Muscle of leg (tissue), 3 donors: ENCODE measurements at regions not wholly inside any gene's neighbourhood (a gene's known extent, or its start where the extent isn't known, plus 50 kb on each side); places are given as distances from the start of the nearest gene placed in this dataset.
A peak's percentile ranks its signal among the peaks of the same experiment; 100 is the strongest.
"Not testable (repeated sequence)": the region's sequence is repeated elsewhere in the genome, so short reads cannot be mapped to it uniquely, and the experiment has no call there.

Experiments
- DNase-seq: peaks from one replicate; pipeline ENCODE4 v3.0.0; 2013
- H3K27ac ChIP-seq: one replicate; pipeline ENCODE4 v1.5.1; 2013; ENCODE audit warnings: mild to moderate bottlenecking, low read length, control low read depth
- H3K27me3 ChIP-seq: one replicate; pipeline ENCODE4 v1.6.1; 2013; ENCODE audit warnings: low read length; ENCODE audit not compliant: control insufficient read depth, insufficient read depth
- H3K36me3 ChIP-seq: one replicate; pipeline ENCODE4 v1.6.1; 2013; ENCODE audit warnings: low read length; ENCODE audit not compliant: control insufficient read depth, insufficient read depth
- H3K4me1 ChIP-seq: one replicate; pipeline ENCODE4 v1.6.1; 2013; ENCODE audit warnings: low read length; ENCODE audit not compliant: control insufficient read depth, insufficient read depth
- H3K4me3 ChIP-seq: one replicate; pipeline ENCODE4 v1.5.1; 2013; ENCODE audit warnings: low read length, control low read depth
- H3K9me3 ChIP-seq: replicated peaks from 2 replicates; pipeline ENCODE4 v1.6.1; 2013; ENCODE audit warnings: low read depth, low read length; ENCODE audit not compliant: control insufficient read depth
- WGBS: methylation state at CpG from one replicate; pipeline ENCODE4 v1.1.5; 2013; ENCODE audit warnings: missing lambda C conversion rate; ENCODE audit not compliant: insufficient coverage; 5-methylcytosine and 5-hydroxymethylcytosine counted together

DNA sequence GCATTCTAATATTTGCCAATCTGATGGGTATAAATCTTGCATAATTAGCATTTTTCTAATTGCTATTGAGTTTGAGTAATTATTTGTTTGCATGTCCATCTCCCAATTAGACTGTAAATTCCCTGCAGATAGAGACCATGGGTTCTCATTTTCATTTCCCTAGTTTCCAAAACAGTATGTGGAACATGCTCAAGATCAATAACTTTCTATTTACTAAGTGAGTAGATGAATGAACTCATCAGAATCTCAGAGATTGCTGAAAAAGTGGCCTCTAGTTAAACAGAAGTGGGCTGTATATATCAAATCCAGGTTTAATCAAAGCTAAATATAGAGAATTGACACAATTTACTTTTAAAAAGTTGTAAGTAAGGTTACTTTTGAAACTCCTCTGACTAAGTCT is 138.0 kb upstream of the PGR start:
- no peak overlapping the region for H3K4me3 ChIP-seq
- DNase-seq, result no peak
- H3K27me3 ChIP-seq, result no peaks in the 10 kb centered on the region
- H3K36me3 ChIP-seq, result no peaks in the 10 kb centered on the region
- H3K4me1 ChIP-seq, result no peaks in the 10 kb centered on the region
- no peak overlapping the region for H3K27ac ChIP-seq
- no peaks in the 10 kb centered on the region for H3K9me3 ChIP-seq

DNA sequence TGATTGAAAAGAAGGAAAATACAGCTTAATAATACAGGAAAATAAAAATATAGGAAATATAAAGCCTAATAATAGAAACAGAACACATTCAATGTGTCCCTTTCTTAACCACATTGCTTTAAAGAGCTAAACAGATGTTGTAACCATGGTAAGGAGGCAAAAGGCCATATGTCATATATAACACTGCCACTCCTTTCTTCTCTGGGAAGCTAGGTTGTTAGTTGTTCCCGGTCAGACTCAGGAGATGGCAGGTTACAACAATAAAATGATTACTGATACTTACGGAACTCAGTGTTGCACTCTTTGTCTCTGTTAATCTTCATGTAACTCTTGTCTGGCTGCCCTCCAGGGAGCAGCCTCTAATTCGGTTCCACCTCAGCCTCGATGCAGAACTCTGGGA is 134.7 kb upstream of the PGR start:
- H3K27ac ChIP-seq, result no peak overlapping the region
- no peaks in the 10 kb centered on the region for H3K27me3 ChIP-seq
- 29% methylated on average over 1 of the region's 4 CpGs for WGBS
- H3K9me3 ChIP-seq, result no peaks in the 10 kb centered on the region
- no peak overlapping the region for H3K4me3 ChIP-seq
- DNase-seq, result peak; percentile 10
- H3K36me3 ChIP-seq, result no peaks in the 10 kb centered on the region
- no peaks in the 10 kb centered on the region for H3K4me1 ChIP-seq

DNA sequence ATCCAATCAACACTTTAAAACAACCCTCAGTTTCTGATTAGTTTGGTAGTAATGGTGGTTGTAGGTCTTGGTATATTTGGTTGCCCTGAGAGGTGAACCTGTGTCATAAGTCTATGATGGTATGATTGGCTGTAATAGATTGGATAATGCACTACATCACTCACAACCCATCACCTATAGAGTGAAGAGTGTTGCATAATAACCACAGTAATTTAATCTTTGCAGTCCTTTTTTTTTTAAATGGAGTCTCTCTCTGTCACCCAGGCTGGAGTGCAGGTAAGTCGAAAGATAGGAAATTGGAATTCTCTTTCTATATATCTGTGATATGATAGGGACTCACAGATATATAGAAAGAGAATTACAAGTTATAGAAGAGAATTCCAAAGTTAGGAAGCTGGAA is 133.4 kb upstream of the PGR start:
- H3K27me3 ChIP-seq, result no peaks in the 10 kb centered on the region
- DNase-seq, result no peak
- H3K9me3 ChIP-seq, result no peaks in the 10 kb centered on the region
- H3K4me1 ChIP-seq, result no peaks in the 10 kb centered on the region
- no peak overlapping the region for H3K4me3 ChIP-seq
- H3K36me3 ChIP-seq, result no peaks in the 10 kb centered on the region
- no CpG with 5 or more reads among the region's 1 CpG for WGBS
- H3K27ac ChIP-seq, result no peak overlapping the region

DNA sequence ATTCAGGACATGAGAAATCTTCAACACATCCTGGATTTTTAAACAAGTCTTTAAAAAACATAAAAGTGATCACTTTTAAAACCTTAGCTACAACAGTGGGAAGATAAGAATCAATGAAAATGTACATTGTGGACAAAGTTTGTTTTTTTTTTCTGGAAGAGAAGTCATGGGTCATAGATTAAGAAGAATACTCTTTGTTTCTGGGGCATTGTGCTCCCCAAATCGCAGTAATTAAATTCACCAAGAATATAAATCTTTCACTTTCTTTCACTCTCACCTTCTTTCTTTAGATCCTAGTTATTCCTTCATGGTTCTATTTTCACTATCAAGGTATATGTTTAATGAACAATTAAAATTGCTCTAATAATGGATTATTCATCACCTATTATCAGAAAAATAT is 132.6 kb upstream of the PGR start:
- Histone ChIP-seq H3K9me3 (no peaks in the 10 kb centered on the region), H3K27ac (no peak overlapping the region), H3K4me1 (no peaks in the 10 kb centered on the region), H3K27me3 (no peaks in the 10 kb centered on the region), H3K4me3 (no peak overlapping the region), H3K36me3 (no peaks in the 10 kb centered on the region)
- no peak for DNase-seq
- no CpG with 5 or more reads among the region's 1 CpG for WGBS

DNA sequence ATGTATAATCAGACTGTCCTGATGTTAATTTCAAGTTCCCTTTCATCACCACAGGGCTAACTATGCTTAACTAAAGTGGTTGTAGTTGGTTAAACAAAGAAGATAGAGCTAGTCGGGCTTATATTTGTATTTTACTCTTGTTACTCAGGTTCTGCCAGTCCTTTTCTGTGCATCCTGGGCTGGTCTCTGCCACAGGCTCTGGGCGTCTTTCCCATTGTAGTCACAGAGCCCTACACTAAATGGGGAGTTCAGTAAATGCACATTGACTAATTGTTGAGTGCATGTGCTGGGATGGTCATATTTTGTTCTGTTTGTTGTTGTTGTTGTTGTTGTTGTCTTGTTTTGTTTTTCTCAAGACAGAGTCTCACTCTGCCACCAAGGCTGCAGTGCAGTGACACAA is 125.4 kb upstream of the PGR start:
- Histone ChIP-seq H3K9me3 (no peaks in the 10 kb centered on the region), H3K27me3 (no peaks in the 10 kb centered on the region), H3K36me3 (no peaks in the 10 kb centered on the region), H3K4me3 (no peak overlapping the region), H3K4me1 (no peaks in the 10 kb centered on the region), H3K27ac (no peak overlapping the region)
- DNase-seq, result no peak
- WGBS, result no CpG with 5 or more reads among the region's 2 CpGs

DNA sequence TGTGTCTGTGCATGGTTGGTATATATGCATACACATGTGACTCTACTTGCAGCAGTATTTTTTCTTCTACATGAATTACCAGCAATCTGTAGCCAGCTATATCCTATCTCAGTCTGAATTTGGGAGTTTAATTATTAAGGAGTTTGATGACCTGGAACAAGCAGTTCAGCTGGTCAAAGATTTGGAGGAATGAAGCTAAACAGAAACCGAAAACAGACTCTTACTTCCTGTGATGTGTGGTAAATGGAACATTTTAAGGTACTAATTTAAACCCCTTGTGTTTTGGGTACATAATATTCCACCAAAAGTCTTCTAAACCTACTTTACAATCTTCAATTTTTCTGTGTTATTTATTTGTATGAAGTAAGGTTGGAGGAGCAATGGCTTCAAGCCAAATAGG is 124.4 kb upstream of the PGR start:
- Histone ChIP-seq H3K9me3 (no peaks in the 10 kb centered on the region), H3K36me3 (no peaks in the 10 kb centered on the region), H3K4me1 (no peaks in the 10 kb centered on the region), H3K4me3 (no peak overlapping the region), H3K27ac (no peak overlapping the region), H3K27me3 (no peaks in the 10 kb centered on the region)
- WGBS, result no CpG with 5 or more reads among the region's 1 CpG
- no peak for DNase-seq

DNA sequence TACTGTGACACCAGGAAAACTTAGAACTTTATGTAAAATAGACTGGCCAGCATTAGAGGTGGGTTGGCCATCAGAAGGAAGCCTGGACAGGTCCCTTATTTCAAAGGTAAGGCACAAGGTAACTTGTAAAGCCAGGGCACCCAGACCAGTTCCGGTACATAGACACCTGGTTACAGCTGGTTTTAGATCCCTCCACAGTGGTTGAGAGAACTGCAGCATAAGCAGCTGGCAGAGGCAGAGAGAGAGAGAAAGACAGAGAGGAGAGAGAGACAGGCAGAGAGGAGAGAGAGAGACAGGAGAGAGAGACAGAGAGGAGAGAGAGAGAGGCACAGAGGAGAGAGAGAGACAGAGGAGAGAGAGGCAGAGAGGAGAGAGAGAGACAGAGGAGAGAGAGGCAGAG is 116.0 kb upstream of the PGR start:
- not testable (repeated sequence) for H3K27ac ChIP-seq, H3K27me3 ChIP-seq, H3K4me1 ChIP-seq, DNase-seq, H3K4me3 ChIP-seq, H3K9me3 ChIP-seq, H3K36me3 ChIP-seq
- WGBS, result 73% methylated on average over 1 of the region's 1 CpG

DNA sequence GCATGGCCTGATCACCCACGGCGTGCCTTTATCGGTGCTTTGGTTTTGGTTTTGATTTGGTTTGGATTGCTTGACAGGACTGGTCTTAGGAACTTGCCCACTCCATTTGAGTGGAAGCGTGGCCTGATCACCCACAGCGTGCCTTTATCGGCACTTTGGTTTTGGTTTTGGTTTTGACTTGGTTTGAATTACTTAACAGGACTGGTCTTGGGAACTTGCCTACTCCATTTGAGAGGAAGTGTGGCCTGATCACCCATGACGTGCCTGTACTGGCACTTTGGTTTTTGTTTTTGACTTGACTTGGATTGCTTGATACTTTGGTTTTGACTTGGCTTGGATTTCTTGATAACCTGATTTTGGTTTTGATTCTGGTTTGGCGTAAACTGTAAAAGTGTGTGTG is 115.5 kb upstream of the PGR start:
- H3K27me3 ChIP-seq, H3K27ac ChIP-seq, H3K4me1 ChIP-seq, DNase-seq, H3K36me3 ChIP-seq, H3K4me3 ChIP-seq, H3K9me3 ChIP-seq: not testable (repeated sequence)
- WGBS, result 93% methylated on average over 5 of the region's 8 CpGs

DNA sequence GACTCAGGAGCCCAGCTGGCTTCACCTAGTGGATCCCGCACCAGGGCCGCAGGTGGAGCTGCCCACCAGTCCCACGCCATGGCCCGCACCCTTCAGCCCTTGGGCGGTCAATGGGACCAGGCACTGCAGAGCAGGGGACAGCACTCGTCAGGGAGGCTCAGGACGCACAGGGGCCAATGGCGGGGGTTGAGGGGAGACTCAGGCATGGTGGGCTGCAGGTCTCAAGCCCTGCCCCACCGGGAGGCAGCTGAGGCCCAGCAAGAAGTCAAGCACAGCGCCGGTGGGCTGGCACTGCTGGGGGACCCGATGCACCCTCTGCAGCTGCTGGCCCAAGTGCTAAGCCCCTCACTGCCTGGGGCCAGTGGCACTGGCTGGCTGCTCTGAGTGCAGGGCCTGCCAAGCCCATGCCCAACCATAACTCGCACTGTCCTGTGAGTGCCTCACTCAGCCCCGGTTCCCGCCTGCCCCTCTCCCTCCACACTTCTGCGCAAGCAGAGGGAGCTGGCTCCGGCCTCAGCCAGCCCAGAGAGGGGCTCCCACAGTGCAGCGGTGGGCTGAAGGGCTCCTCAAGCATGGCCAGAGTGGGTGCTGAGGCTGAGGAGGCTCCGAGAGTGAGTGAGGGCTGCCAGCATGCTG is 111.7 kb upstream of the PGR start:
- H3K4me1 ChIP-seq, result no peaks in the 10 kb centered on the region
- no peak overlapping the region for H3K27ac ChIP-seq
- H3K27me3 ChIP-seq, result no peaks in the 10 kb centered on the region
- no peaks in the 10 kb centered on the region for H3K36me3 ChIP-seq
- H3K4me3 ChIP-seq, result no peak overlapping the region
- 92% methylated on average over 14 of the region's 19 CpGs for WGBS
- DNase-seq, result no peak
- H3K9me3 ChIP-seq, result peaks cover 2% of the 10 kb centered on the region

DNA sequence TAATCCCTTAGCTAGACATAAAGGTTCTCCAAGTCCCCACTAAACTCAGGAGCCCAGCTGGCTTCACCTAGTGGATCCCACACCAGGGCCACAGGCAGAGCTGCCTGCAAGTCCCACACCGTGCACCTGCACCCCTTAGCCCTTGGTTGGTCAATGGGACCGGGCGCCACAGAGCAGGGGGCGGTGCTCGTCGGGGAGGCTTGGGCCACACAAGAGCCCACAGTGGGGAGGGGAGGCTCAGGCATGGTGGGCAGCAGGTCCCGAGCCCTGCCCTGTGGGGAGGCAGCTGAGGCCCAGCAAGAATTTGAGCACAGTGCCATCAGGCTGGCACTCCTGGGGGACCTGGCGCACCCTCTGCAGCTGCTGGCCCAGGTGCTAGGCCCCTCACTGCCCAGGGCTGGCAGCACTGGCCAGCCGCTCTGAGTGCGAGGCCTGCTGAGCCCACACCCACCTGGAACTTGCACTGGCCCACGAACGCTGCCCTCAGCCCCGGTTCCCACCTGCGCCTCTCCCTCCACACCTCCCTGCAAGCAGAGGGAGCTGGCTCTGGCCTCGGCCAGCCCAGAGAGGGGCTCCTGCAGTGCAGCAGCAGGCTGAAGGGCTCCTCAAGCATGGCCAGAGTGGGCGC is 101.7 kb upstream of the PGR start:
- not testable (repeated sequence) for H3K36me3 ChIP-seq, H3K27ac ChIP-seq, DNase-seq, H3K4me3 ChIP-seq, H3K27me3 ChIP-seq, H3K4me1 ChIP-seq, H3K9me3 ChIP-seq
- 98% methylated on average over 9 of the region's 16 CpGs for WGBS

DNA sequence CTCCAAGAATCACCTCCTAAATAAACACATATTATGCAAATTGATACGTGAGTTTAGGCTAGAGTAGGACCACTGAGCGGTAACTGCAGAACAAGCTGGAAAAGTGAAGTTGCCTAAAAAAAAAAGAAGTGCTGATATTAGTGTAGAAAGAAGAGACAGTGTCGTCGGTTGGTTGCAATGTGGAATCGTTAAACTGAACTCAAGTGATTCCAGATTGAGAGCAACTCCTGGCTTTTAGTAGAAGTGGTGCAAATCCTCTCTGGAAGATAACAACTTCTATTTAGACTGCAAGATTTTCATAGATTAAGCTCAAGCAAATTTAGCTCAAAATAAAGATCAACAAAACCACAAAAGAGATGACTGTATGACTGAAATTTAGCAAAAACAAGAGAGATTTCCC is 97.0 kb upstream of the PGR start:
- Histone ChIP-seq H3K27ac (no peak overlapping the region), H3K4me3 (no peak overlapping the region), H3K9me3 (peaks cover 22% of the 10 kb centered on the region), H3K36me3 (no peaks in the 10 kb centered on the region), H3K4me1 (no peaks in the 10 kb centered on the region), H3K27me3 (no peaks in the 10 kb centered on the region)
- 65% methylated on average over 4 of the region's 5 CpGs for WGBS
- DNase-seq, result peak; percentile 13
